Loucy (cell line): ENCODE measurements at regions not wholly inside any gene's neighbourhood (a gene's known extent, or its start where the extent isn't known, plus 50 kb on each side); places are given as distances from the start of the nearest gene placed in this dataset.

Experiments used
- EZH2phosphoT487 ChIP-seq: fragments of 200-600 bp; IDR thresholded peaks from 2 replicates; pipeline ENCODE4 v1.6.1; 2018; ENCODE audit warnings: antibody characterized with exemption, mild to moderate bottlenecking, moderate library complexity, borderline replicate concordance
- TF ChIP-seq, protein P1 (sequence below): fragments of 200-600 bp; sonication (generic); conservative IDR thresholded peaks from 2 replicates; pipeline ENCODE4 v1.5.1; 2014; ENCODE audit warnings: mild to moderate bottlenecking, antibody characterized with exemption, low read length

DNA sequence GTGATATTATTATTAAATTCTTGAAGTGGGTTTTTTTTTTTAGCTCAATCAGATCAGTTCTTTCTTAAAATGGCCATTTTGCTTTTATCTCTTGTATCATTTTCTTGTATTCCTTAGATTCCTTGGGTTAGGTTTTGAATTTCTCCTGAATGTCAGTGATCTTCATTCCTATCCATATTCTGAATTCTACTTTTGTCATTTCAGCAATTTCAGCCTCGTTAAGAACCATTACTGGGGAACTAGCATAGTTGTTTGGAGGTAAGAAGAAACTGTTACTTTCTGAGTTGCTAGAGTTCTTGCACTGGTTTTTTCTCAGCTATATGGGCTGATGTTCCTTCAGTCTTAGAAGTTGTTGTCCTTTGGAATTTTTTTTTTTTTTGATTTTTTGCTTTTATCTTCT lies 293.1 kb downstream of the MAP2K4 start:
- TF ChIP-seq, protein P1, sequence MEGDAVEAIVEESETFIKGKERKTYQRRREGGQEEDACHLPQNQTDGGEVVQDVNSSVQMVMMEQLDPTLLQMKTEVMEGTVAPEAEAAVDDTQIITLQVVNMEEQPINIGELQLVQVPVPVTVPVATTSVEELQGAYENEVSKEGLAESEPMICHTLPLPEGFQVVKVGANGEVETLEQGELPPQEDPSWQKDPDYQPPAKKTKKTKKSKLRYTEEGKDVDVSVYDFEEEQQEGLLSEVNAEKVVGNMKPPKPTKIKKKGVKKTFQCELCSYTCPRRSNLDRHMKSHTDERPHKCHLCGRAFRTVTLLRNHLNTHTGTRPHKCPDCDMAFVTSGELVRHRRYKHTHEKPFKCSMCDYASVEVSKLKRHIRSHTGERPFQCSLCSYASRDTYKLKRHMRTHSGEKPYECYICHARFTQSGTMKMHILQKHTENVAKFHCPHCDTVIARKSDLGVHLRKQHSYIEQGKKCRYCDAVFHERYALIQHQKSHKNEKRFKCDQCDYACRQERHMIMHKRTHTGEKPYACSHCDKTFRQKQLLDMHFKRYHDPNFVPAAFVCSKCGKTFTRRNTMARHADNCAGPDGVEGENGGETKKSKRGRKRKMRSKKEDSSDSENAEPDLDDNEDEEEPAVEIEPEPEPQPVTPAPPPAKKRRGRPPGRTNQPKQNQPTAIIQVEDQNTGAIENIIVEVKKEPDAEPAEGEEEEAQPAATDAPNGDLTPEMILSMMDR = no peak
- no peak for TF ChIP-seq EZH2phosphoT487
